Upper lobe of right lung (tissue), 1 donor: ENCODE measurements at regions not wholly inside any gene's neighbourhood (a gene's known extent, or its start where the extent isn't known, plus 50 kb on each side); places are given as distances from the start of the nearest gene placed in this dataset.

Experiments
- ATAC-seq: fragments of 200-7000 bp; cut with Tn5 transposase; one replicate; pipeline ENCODE4 v1.9.1; 2020; ENCODE audit warnings: mild to moderate bottlenecking, moderate library complexity
- DNase-seq: peaks from one replicate; pipeline ENCODE4 v3.0.0-alpha.2; 2020
- H3K27ac ChIP-seq: fragments of 200-600 bp; one replicate; pipeline ENCODE4 v1.8.0; 2022
- H3K27me3 ChIP-seq: fragments of 200-600 bp; one replicate; pipeline ENCODE4 v1.8.0; 2022; ENCODE audit warnings: mild to moderate bottlenecking
- H3K36me3 ChIP-seq: fragments of 200-600 bp; one replicate; pipeline ENCODE4 v1.8.0; 2022
- H3K4me1 ChIP-seq: fragments of 200-600 bp; one replicate; pipeline ENCODE4 v1.8.0; 2022
- H3K4me3 ChIP-seq: fragments of 200-600 bp; one replicate; pipeline ENCODE4 v1.8.0; 2022; ENCODE audit warnings: mild to moderate bottlenecking
- H3K9me3 ChIP-seq: fragments of 200-600 bp; one replicate; pipeline ENCODE4 v1.8.0; 2022
- intact Hi-C: fragments of 100-400 bp; cut with DNase I; formaldehyde crosslinking; loops from one replicate; pipeline ENCODE4 v1.11.0; 2022
- TF ChIP-seq, protein P1 (sequence below): fragments of 200-600 bp; IDR thresholded peaks from one replicate; pipeline ENCODE4 v1.8.0; 2022; ENCODE audit warnings: antibody characterized with exemption
- donor health status: DM: no; HTN: yes; CAD: no; lungs with severe emphysema.

DNA sequence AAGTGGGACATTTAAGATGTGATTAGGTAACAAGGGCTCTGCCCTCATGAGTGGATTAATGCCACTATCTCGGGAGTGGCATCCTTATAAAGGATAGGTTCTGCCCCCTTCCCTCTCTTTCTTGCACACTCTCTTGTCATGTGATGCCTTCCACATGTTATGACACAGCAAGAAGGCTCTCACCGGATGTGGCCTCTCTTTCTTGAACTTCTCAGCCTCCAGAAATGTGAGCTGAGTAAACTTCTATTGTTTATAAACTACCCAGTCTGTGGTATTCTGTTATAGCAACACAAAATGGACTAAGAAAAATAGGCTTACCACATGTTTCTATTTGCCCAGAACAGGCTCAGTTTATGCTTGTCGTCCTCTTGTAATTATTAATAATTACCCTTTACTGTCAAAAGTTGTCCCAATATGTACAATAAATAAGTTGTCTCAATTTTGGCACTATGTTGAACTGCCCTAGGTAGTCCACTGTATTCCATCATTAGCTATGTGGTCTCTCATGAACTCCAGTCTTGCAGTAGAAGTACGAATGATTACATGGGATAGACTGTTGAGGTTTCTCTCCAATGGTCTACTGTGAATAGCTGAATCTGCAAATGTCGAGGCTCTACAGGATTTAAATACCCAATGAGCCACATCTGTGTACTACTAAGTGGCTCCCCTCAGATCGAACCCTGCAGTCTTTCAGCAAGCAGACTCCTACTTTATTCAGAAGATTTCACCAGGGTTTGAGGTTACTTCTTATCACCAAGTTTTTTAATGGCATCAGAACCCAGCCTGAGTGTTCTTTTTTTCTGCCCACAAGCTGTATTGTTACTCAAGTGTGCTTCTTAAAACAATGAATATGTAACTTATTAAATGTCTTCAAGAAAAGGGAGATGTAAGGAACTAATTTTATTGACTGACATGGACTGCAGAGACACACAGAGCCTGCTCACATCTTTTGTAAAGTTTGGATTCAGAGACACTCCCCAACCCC is 102.0 kb upstream of the LEF1 start:
- Histone ChIP-seq H3K4me1 (no peaks in the 10 kb centered on the region), H3K27ac (no peak overlapping the region), H3K27me3 (no peaks in the 10 kb centered on the region), H3K4me3 (no peak overlapping the region), H3K9me3 (no peaks in the 10 kb centered on the region), H3K36me3 (no peaks in the 10 kb centered on the region)
- TF ChIP-seq, protein P1, sequence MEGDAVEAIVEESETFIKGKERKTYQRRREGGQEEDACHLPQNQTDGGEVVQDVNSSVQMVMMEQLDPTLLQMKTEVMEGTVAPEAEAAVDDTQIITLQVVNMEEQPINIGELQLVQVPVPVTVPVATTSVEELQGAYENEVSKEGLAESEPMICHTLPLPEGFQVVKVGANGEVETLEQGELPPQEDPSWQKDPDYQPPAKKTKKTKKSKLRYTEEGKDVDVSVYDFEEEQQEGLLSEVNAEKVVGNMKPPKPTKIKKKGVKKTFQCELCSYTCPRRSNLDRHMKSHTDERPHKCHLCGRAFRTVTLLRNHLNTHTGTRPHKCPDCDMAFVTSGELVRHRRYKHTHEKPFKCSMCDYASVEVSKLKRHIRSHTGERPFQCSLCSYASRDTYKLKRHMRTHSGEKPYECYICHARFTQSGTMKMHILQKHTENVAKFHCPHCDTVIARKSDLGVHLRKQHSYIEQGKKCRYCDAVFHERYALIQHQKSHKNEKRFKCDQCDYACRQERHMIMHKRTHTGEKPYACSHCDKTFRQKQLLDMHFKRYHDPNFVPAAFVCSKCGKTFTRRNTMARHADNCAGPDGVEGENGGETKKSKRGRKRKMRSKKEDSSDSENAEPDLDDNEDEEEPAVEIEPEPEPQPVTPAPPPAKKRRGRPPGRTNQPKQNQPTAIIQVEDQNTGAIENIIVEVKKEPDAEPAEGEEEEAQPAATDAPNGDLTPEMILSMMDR: no peak
- intact Hi-C loops: no loop called here
- no peak for DNase-seq
- no peak for ATAC-seq

DNA sequence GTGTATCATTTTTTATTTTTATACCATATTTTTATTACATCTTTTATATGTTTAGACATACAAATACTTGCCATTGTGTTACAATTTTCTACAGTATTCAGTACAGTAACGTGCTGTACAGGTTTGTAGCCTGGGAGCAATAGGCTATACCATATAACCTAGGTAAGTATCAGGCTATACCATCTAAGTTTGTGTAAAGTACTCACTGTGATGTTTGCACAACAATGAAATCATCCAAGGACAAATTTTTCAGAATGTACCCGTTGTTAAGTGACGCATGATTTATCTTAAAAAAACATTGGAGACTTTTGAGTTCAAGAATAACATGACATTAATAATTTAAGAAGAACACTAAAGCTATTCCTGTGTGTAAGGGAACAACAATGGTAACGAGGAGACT is 96.0 kb upstream of the LEF1 start:
- Histone ChIP-seq H3K36me3 (no peaks in the 10 kb centered on the region), H3K4me3 (no peak overlapping the region), H3K9me3 (no peaks in the 10 kb centered on the region), H3K27me3 (no peaks in the 10 kb centered on the region), H3K27ac (no peak overlapping the region), H3K4me1 (no peaks in the 10 kb centered on the region)
- TF ChIP-seq, protein P1: no peak
- no peak for ATAC-seq
- DNase-seq: no peak
- intact Hi-C loops: no loop called here

DNA sequence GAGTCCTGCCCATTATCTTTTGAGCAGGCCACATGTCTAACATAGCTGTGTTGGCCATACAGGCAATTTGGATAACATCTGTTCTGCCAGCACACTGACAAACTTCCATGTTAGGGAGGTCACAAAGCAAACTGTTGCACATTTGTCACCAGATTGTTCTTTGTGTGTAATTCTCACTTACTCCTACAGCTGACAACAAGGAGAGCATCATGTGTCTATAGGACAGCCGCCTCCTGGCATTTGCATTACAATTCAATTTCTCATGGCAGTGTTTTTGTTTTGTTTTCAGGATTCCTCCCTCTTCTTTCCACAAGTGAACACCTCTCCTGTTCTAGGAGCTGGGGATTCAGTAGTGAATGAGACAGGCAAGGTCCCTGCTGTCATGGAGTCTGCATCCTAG is 94.3 kb upstream of the LEF1 start:
- ATAC-seq: no peak
- intact Hi-C loops: no loop called here
- DNase-seq: no peak
- TF ChIP-seq, protein P1: no peak
- H3K27me3 ChIP-seq: no peaks in the 10 kb centered on the region
- no peak overlapping the region for H3K27ac ChIP-seq
- H3K4me3 ChIP-seq: no peak overlapping the region
- H3K9me3 ChIP-seq: no peaks in the 10 kb centered on the region
- no peaks in the 10 kb centered on the region for H3K36me3 ChIP-seq
- H3K4me1 ChIP-seq: no peaks in the 10 kb centered on the region

DNA sequence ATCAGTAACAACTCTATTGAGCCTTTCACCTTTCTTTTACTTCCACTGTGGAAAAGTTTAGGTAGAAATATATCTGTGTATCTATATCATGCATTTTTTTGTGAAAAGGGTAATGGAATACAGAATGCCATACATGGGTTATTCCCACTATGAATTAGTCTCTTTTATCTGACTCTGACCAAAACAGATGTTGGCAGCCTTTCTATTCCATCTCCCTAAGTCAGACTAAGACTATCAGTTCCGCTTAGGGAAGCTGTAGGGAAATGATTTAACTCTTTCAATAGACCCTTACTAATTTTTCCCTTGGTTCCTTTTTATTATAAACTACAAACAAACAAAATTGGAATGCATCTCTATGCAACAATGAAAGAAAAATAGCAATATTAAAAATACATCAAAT is 92.3 kb upstream of the LEF1 start:
- Histone ChIP-seq H3K4me3 (no peak overlapping the region), H3K36me3 (no peaks in the 10 kb centered on the region), H3K27ac (no peak overlapping the region), H3K4me1 (no peaks in the 10 kb centered on the region), H3K9me3 (no peaks in the 10 kb centered on the region), H3K27me3 (no peaks in the 10 kb centered on the region)
- ATAC-seq (no peak), DNase-seq (no peak)
- TF ChIP-seq, protein P1: no peak
- intact Hi-C loops: no loop called here

DNA sequence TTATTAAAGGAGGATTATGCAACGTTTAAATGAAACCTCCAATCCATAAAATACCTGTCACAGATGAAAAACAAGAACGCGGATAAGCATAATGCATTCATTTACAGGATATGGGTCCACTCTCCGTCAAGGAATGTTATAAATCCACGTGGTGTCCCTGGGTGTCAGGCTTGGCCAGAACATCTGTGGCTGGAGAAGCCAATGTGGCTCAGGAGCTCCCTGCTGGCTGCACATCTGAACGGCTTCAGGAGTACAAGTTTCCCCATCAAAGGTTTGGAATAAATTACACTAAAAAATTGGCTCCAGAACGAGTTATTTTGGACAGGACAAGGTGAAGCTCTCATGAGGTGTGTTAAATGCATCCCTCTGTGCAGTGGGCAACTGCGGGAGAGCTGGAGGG is 87.8 kb upstream of the LEF1 start:
- DNase-seq (no peak), ATAC-seq (no peak)
- Histone ChIP-seq H3K36me3 (no peaks in the 10 kb centered on the region), H3K27ac (no peak overlapping the region), H3K27me3 (no peaks in the 10 kb centered on the region), H3K9me3 (no peaks in the 10 kb centered on the region), H3K4me3 (no peak overlapping the region), H3K4me1 (no peaks in the 10 kb centered on the region)
- intact Hi-C loops: no loop called here
- TF ChIP-seq, protein P1: no peak
